Activated CD8-positive, alpha-beta T cell treated with anti-CD3 and anti-CD28 coated beads, Interleukin-2, amount 10 ng/mL, durations not matched to agents 7 days and 5 days (primary cell): ENCODE measurements at regions not wholly inside any gene's neighbourhood (a gene's known extent, or its start where the extent isn't known, plus 50 kb on each side); places are given as distances from the start of the nearest gene placed in this dataset.

Experiments
- ATAC-seq: fragments of 150-1000 bp; cut with Tn5 transposase; one replicate; pipeline ENCODE4 v1.10.0; 2021; ENCODE audit warnings: moderate library complexity
- CTCF ChIA-PET: fragments of 350-600 bp; sonication (Branson Sonifier 250); formaldehyde crosslinking; loops from one replicate; lab custom pipeline; 2021; ENCODE audit warnings: antibody characterized with exemption; lab: Charles Lee
- POLR2A ChIA-PET: fragments of 350-600 bp; sonication (Branson Sonifier 250); formaldehyde crosslinking; loops from one replicate; lab custom pipeline; 2021; ENCODE audit warnings: antibody characterized with exemption; lab: Charles Lee
- DNase-seq: peaks from one replicate; pipeline ENCODE4 v3.0.0-alpha.2; 2020
- H3K27ac Mint-ChIP-seq: one replicate; pipeline ENCODE4 v1.8.0; 2021; ENCODE audit warnings: mild to moderate bottlenecking, mixed read lengths
- H3K27me3 Mint-ChIP-seq: one replicate; pipeline ENCODE4 v1.8.0; 2021; ENCODE audit warnings: low read depth, mixed read lengths
- H3K36me3 Mint-ChIP-seq: one replicate; pipeline ENCODE4 v1.8.0; 2021; ENCODE audit warnings: low read depth, mixed read lengths
- H3K4me1 Mint-ChIP-seq: one replicate; pipeline ENCODE4 v1.8.0; 2021; ENCODE audit warnings: low read depth, mixed read lengths
- H3K4me3 Mint-ChIP-seq: one replicate; pipeline ENCODE4 v1.8.0; 2021; ENCODE audit warnings: mild to moderate bottlenecking, mixed read lengths
- H3K9me3 Mint-ChIP-seq: one replicate; pipeline ENCODE4 v1.8.0; 2022; ENCODE audit warnings: mixed read lengths; ENCODE audit not compliant: insufficient read depth

- ATAC-seq (no peak), DNase-seq (no peak)
- Mint-ChIP-seq H3K27me3 (peaks cover 16% of the 10 kb centered on the region), H3K4me3 (no peak overlapping the region), H3K9me3 (no peaks in the 10 kb centered on the region), H3K36me3 (no peaks in the 10 kb centered on the region), H3K4me1 (no peaks in the 10 kb centered on the region), H3K27ac (no peak overlapping the region)
- ChIA-PET CTCF (no interaction called here), POLR2A (no interaction called here)
Observed at GRCh38 chr12:64968989-64969819, 144.8 kb downstream of the TBC1D30 start.

GRCh38 chr12:64976131-64976530 is 145.0 kb downstream of the WIF1 start:
- H3K4me3 Mint-ChIP-seq = no peak overlapping the region
- POLR2A ChIA-PET = no interaction called here
- DNase-seq = no peak
- no peak overlapping the region for H3K27ac Mint-ChIP-seq
- H3K36me3 Mint-ChIP-seq = no peaks in the 10 kb centered on the region
- no peaks in the 10 kb centered on the region for H3K9me3 Mint-ChIP-seq
- peaks cover 18% of the 10 kb centered on the region for H3K27me3 Mint-ChIP-seq
- CTCF ChIA-PET = no interaction called here
- ATAC-seq = no peak
- no peaks in the 10 kb centered on the region for H3K4me1 Mint-ChIP-seq

DNA sequence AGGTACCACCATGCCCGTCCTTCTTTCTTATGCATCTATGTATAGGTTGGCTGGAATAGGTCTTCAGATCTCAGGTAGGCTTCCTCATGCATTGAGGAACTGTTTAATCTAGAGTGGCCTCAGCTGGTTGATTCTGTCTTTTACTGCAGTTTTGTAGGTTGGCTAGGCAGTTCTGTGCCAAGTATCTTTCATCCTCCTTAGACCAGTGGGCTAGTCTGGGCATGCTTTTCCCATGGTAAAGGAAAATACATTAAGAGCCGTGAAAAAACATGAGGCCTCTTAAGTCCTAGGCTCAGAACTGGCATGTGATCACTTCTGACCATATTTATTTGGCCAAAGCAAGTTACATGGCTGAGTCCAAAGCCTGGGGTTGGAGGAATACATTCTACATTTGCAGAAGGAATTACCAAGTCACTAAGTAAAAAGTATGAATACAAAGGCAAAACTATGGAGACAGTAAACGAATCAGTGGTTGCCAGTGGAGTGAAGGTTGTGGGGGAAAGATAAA is 137.3 kb downstream of the WIF1 start:
- no peak for ATAC-seq
- peaks cover 5% of the 10 kb centered on the region for H3K27me3 Mint-ChIP-seq
- DNase-seq = no peak
- H3K4me1 Mint-ChIP-seq = no peaks in the 10 kb centered on the region
- H3K9me3 Mint-ChIP-seq = no peaks in the 10 kb centered on the region
- no peak overlapping the region for H3K4me3 Mint-ChIP-seq
- no peaks in the 10 kb centered on the region for H3K36me3 Mint-ChIP-seq
- no peak overlapping the region for H3K27ac Mint-ChIP-seq
- CTCF ChIA-PET = no interaction called here
- POLR2A ChIA-PET = no interaction called here

DNA sequence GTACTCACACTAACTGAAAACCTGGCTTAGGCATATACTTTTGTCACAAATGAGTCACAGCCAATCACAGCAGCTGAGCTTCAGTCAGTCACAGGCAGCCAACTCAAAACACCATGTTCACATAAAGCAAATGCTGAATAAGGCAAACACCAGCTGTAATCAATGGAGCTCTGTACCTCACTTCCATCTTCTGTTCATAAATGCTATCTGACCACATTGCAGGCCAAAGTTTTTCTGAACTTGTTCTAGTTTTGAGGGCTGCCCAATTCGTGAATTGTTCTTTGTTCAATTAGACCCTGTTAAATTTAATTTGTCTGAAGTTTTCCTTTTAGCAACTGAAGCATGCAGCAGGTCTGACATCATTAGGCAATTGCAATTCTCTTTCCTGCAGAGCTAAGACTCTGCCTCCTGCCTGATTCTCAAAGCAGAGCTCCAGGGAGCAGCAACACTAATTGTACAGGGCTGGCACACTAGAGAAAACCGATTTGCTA is 129.9 kb downstream of the WIF1 start:
- Mint-ChIP-seq H3K27me3 (no peaks in the 10 kb centered on the region), H3K27ac (no peak overlapping the region), H3K4me3 (no peak overlapping the region), H3K4me1 (no peaks in the 10 kb centered on the region), H3K36me3 (no peaks in the 10 kb centered on the region), H3K9me3 (no peaks in the 10 kb centered on the region)
- ChIA-PET POLR2A (no interaction called here), CTCF (no interaction called here)
- DNase-seq (no peak), ATAC-seq (no peak)

DNA sequence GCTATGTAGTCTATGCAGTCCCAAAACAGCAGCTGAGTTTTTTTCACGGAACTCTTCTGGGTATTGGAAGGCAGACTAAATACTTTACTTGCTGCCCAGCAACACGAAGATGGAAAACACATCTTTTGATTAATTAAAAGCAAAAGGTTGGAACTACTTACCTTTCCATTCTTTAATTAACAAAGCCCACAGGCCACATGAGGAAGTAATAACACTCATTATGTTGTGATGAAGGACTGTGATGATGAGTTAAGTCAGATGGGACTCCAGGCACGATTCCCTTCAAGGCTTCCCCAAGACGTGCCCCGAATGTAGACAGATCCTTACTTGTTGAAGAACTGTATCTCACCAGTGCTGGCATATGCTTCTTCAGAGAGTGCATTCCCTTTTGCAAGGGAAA is 129.0 kb downstream of the WIF1 start:
- no peaks in the 10 kb centered on the region for H3K36me3 Mint-ChIP-seq
- no peak for DNase-seq
- H3K4me3 Mint-ChIP-seq = no peak overlapping the region
- CTCF ChIA-PET = no interaction called here
- no peak overlapping the region for H3K27ac Mint-ChIP-seq
- no peaks in the 10 kb centered on the region for H3K4me1 Mint-ChIP-seq
- H3K9me3 Mint-ChIP-seq = no peaks in the 10 kb centered on the region
- ATAC-seq = no peak
- POLR2A ChIA-PET = no interaction called here
- H3K27me3 Mint-ChIP-seq = no peaks in the 10 kb centered on the region

DNA sequence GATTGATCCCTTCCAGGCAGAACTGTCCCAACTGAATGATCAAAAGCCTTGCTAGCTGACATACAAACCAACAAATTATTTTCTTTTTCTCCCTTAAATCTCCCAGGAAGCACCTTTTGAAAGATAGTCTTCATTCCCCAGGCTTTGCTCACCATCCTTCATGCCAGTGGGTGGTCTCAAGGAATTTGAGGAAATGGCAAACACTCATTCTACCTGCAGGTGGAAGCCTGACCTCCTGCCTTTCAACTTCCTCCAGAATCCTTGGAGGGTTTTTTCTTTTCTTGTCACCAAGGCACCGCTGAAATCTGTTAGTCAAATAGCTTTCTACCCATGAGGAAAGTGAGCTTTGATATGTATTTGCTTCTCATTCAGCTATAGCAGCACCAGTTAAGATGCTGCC is 128.5 kb downstream of the WIF1 start:
- no peaks in the 10 kb centered on the region for H3K36me3 Mint-ChIP-seq
- H3K4me3 Mint-ChIP-seq = no peak overlapping the region
- ChIA-PET POLR2A (no interaction called here), CTCF (no interaction called here)
- H3K27ac Mint-ChIP-seq = no peak overlapping the region
- H3K4me1 Mint-ChIP-seq = no peaks in the 10 kb centered on the region
- no peaks in the 10 kb centered on the region for H3K9me3 Mint-ChIP-seq
- H3K27me3 Mint-ChIP-seq = no peaks in the 10 kb centered on the region
- DNase-seq (no peak), ATAC-seq (no peak)

GRCh38 chr12:64993461-64993860 is 127.6 kb downstream of the WIF1 start:
- no peak overlapping the region for H3K4me3 Mint-ChIP-seq
- no peaks in the 10 kb centered on the region for H3K4me1 Mint-ChIP-seq
- DNase-seq = no peak
- H3K27ac Mint-ChIP-seq = no peak overlapping the region
- ChIA-PET POLR2A (no interaction called here), CTCF (no interaction called here)
- H3K27me3 Mint-ChIP-seq = peaks cover 3% of the 10 kb centered on the region
- H3K36me3 Mint-ChIP-seq = no peaks in the 10 kb centered on the region
- no peaks in the 10 kb centered on the region for H3K9me3 Mint-ChIP-seq
- no peak for ATAC-seq

- ChIA-PET POLR2A (no interaction called here), CTCF (no interaction called here)
- no peak overlapping the region for H3K4me3 Mint-ChIP-seq
- no peaks in the 10 kb centered on the region for H3K36me3 Mint-ChIP-seq
- H3K4me1 Mint-ChIP-seq = no peaks in the 10 kb centered on the region
- no peak overlapping the region for H3K27ac Mint-ChIP-seq
- DNase-seq (no peak), ATAC-seq (no peak)
- H3K27me3 Mint-ChIP-seq = peaks cover 3% of the 10 kb centered on the region
- no peaks in the 10 kb centered on the region for H3K9me3 Mint-ChIP-seq
Observed at GRCh38 chr12:64995816-64996215, 125.3 kb downstream of the WIF1 start.

GRCh38 chr12:64997858-64998257 is 123.2 kb downstream of the WIF1 start:
- ChIA-PET POLR2A (no interaction called here), CTCF (interaction anchor here (1.5 kb wide), 1 partner anchor 17 kb away, joined by 4 read pairs; no protein-coding TSS in a partner anchor)
- H3K27ac Mint-ChIP-seq = no peak overlapping the region
- no peaks in the 10 kb centered on the region for H3K36me3 Mint-ChIP-seq
- H3K27me3 Mint-ChIP-seq = peaks cover 6% of the 10 kb centered on the region
- no peaks in the 10 kb centered on the region for H3K4me1 Mint-ChIP-seq
- no peaks in the 10 kb centered on the region for H3K9me3 Mint-ChIP-seq
- DNase-seq (no peak), ATAC-seq (no peak)
- no peak overlapping the region for H3K4me3 Mint-ChIP-seq

- ChIA-PET POLR2A (no interaction called here), CTCF (interaction anchor here (1.5 kb wide), 1 partner anchor 16 kb away, joined by 4 read pairs; no protein-coding TSS in a partner anchor)
- no peaks in the 10 kb centered on the region for H3K9me3 Mint-ChIP-seq
- no peaks in the 10 kb centered on the region for H3K36me3 Mint-ChIP-seq
- H3K27ac Mint-ChIP-seq = no peak overlapping the region
- H3K4me1 Mint-ChIP-seq = no peaks in the 10 kb centered on the region
- DNase-seq (no peak), ATAC-seq (no peak)
- H3K27me3 Mint-ChIP-seq = peaks cover 8% of the 10 kb centered on the region
- H3K4me3 Mint-ChIP-seq = no peak overlapping the region
Observed at GRCh38 chr12:64998371-64999147, 122.5 kb downstream of the WIF1 start.

DNA sequence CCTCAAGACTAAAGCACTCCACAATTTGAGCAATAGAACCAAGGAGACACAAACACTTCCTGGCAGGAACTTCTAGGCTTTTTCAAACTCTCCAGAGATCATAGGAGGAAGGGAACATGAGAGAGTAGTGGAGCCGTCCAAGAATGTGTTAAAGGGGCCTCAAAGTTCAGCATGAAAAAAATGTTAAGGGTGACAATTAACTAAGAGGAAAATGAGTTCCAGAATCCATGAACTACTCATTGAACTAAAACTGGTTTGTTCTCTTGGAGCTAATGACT is 122.0 kb downstream of the WIF1 start:
- ChIA-PET POLR2A (no interaction called here), CTCF (no interaction called here)
- Mint-ChIP-seq H3K27ac (no peak overlapping the region), H3K4me1 (no peaks in the 10 kb centered on the region), H3K36me3 (no peaks in the 10 kb centered on the region), H3K4me3 (no peak overlapping the region), H3K9me3 (no peaks in the 10 kb centered on the region), H3K27me3 (peaks cover 9% of the 10 kb centered on the region)
- ATAC-seq (no peak), DNase-seq (no peak)
